Myocyte (in vitro differentiated cells): ENCODE measurements at regions not wholly inside any gene's neighbourhood (a gene's known extent, or its start where the extent isn't known, plus 50 kb on each side); places are given as distances from the start of the nearest gene placed in this dataset.
A peak's percentile ranks its signal among the peaks of the same experiment; 100 is the strongest.

Source experiments
- DNase-seq: peaks from one replicate; pipeline ENCODE4 v3.0.0-alpha.2; 2012; ENCODE audit warnings: low read depth

- DNase-seq = no peak
Observed at GRCh38 chr1:239268007-239268406, 118.4 kb upstream of the CHRM3 start.

DNA sequence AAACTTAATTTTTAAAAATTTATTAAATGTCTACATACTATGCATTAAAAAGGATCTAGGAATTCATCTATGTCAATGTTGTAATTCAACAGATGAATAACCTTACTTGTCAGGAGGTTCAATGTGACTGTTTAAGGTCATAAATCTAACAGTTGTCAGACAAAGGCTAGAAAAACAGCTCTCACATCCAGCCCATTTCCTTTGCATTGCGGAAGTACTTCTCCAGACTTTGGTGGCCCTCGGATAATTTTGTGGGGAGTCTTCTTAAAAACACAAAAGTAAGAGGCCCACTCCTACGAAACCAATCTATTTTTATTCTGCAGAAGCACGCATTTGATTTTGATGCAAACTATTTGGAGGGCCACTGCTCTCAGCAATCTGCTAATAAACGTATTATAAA is 122.6 kb upstream of the CHRM3 start:
- DNase-seq = no peak

- no peak for DNase-seq
Observed at GRCh38 chr1:239262538-239262937, 123.8 kb upstream of the CHRM3 start.

- no peak for DNase-seq
Observed at GRCh38 chr1:239261521-239261920, 124.8 kb upstream of the CHRM3 start.

DNA sequence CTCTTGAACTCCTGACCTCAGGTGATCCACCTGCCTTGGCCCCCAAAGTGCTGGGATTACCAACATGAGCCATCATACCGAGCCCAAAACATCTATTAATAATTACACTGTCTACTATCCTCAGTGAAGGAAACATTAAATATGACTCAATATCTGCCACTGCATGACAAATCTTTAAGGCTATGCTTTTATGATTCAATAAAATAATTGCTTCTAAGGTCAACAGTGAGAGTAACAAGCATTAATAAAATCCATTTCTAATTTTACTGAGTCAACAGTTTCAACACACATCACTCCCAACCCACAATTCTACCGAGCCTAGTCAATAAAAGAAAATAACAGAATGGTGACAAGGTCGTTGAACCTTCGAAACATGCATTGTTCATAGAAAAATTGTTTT is 125.5 kb upstream of the CHRM3 start:
- DNase-seq = no peak

DNA sequence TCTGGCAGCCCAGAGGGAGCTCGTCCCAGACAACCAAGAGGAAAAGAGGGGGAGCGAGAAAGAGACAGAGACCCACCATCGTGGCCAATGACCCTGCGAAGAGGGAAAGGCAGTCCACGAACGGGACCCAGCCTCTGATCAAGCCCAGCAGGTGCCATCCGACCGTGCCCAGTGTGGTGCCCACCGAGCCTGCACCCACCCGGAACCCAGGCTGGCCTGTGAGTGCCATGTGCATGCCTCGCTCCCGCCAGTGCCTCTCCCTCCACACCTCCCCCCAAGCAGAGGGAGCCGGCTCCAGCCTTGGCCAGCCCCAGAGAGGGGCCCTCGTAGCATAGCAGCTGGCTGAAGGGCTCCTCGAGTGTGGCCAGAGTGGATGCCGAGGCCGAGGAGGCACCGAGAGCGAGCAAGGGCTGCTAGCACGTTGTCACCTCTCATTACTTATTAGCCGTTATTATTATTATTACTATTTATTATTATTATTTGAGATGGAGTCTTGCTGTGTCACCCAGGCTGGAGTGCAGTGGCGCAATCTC is 130.7 kb upstream of the CHRM3 start:
- DNase-seq = no peak

DNA sequence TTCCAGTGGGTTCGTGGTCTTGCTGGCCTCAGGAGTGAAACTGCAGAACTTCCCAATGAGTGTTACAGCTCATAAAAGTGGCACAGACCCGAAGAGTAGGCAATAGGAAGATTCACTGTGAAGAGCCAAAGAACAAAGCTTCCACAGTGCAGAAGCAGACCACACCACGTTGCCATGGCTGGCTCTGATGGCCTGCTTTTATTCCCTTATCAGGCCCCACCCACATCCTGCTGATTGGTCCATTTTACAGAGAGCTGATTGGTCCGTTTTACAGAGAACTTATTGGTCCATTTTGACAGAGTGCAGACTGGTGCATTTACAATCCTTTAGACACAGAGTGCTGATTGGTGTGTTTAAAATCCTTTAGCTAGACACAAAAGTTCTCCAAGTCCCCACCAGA is 131.4 kb upstream of the CHRM3 start:
- DNase-seq = no peak

DNA sequence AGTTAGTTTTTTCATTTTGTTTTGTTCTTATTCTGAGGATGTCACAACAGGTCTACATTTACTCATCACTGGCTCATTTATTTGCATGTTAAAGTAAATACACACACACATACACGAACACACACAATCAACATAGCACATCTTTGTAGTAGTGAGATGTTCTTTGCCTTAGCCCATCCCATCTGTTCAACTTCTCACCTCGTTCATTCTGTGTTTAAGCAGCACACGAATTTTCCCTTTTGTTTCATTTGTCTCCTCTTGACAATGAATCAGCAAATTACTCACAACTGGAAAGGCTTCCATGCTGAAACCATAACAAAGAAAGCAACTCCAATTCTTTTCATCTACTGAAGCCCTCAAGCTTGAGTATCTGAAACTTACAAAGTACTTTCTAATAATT is 133.3 kb upstream of the CHRM3 start:
- DNase-seq = peak; percentile 21

DNA sequence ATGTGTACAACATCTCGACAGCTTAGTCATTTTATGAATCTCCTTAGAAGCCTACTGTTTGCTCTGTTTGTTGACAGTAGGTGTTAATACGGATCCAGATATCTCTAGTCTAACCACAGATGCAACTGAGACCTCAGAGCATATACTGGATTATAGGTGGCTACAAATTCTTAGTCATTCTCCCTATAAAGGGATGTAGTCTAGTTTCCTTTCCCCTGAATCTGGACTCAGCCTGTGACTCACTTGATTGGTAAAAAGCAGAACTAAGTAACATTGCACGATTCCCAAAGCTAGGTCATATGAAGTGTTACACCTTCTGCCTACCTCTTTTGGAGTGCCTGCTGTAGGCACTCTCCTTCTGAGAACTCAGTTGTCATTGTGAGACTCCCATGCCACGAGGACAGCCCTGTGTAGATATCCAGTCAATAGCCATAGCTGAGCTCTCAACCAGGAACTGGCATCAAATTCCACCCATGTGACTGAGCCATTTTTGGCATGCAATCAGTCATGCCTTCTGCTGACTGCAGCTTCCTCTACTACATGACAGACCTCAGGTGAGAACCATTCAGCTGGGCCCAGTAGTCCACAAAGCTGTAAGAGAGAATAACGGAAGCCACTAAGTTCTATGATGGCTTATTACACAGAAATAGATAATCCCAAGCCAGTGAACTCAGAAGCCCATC is 135.9 kb upstream of the CHRM3 start:
- DNase-seq = no peak

DNA sequence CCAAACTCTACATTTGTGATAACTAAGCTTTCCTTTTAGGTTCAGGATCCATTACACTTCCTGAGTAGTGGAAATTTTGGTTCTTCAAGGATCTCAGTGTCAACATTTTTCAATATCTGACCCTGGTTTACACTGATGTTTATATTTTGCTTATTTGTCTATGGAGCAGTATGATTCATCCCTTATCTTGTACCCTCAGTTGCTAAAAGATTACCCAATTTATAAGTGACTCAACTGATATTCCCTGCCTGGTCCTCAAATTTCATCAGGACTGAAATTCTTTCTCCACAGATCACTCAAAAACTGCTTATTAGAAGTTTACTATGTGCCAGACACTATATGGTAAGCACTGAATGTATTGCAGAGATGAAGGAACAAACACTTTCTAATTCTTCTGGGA is 139.1 kb upstream of the CHRM3 start:
- no peak for DNase-seq

DNA sequence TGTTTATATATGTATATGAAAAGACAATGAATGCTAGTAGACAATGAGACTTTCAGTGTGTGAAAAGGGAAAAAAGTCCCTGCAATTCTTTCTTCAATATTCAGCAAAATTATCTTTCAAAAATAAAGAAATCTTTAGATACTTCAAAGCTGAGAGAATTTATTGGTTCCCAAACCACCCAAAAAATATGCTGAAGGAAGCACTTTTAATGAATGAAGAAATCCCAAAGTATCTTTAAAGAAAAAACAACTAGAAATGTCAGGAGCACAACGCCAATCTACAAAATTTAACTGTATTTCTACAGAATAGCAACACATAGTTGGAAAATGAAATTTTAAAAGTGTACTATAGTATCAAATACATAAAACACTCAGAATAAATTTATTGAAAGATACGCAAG is 142.3 kb upstream of the CHRM3 start:
- no peak for DNase-seq

GRCh38 chr1:239243006-239243405 is 143.4 kb upstream of the CHRM3 start:
- no peak for DNase-seq

GRCh38 chr1:239242404-239242803 is 144.0 kb upstream of the CHRM3 start:
- no peak for DNase-seq

GRCh38 chr1:239240736-239241135 is 145.6 kb upstream of the CHRM3 start:
- no peak for DNase-seq

GRCh38 chr1:239239529-239239928 is 146.8 kb upstream of the CHRM3 start:
- DNase-seq = no peak

DNA sequence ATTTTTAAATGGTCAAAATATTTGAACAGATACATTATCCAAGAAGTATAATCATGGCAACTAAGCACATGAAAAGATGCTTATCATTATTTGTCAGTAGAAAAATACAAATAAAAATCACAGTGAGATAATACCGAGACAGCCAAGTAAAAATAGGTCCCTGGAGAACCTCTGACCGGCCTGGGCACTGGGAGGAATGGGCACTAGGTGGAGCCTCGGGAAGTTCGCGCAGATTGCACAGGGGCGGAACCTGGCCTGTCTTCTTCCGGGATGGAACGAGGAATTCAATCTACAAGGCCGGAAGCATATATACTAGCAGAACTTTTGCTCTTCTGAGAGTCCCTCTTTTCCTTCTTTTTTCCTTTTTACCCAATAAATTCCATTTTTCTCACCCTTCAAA is 148.5 kb upstream of the CHRM3 start:
- DNase-seq = no peak

- DNase-seq = no peak
Observed at GRCh38 chr1:239233626-239234025, 152.7 kb upstream of the CHRM3 start.

DNA sequence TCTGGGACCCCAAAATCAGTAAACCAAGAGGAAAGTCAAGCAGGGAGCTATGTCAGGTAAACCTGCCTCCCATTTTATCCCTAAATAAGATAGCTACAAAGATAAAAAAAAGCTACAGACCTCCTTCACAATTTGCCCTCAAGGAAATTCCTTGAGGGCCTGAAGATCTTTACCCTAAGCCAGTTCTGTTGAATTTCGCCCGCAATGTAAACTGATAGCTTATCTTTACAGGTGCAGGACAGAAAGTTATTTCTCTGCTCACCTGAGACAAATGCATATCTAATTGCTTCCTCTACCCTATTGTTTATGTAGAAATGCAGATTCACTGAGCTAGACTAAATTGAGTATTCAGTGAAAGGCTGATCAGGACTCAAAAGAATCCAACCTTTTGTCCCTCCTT is 153.4 kb upstream of the CHRM3 start:
- no peak for DNase-seq

GRCh38 chr1:239228451-239228850 is 157.9 kb upstream of the CHRM3 start:
- DNase-seq = no peak

- DNase-seq = no peak
Observed at GRCh38 chr1:239225396-239225795, 161.0 kb upstream of the CHRM3 start.

GRCh38 chr1:239224100-239224499 is 162.3 kb upstream of the CHRM3 start:
- no peak for DNase-seq

- no peak for DNase-seq
Observed at GRCh38 chr1:239222999-239223398, 163.4 kb upstream of the CHRM3 start.

DNA sequence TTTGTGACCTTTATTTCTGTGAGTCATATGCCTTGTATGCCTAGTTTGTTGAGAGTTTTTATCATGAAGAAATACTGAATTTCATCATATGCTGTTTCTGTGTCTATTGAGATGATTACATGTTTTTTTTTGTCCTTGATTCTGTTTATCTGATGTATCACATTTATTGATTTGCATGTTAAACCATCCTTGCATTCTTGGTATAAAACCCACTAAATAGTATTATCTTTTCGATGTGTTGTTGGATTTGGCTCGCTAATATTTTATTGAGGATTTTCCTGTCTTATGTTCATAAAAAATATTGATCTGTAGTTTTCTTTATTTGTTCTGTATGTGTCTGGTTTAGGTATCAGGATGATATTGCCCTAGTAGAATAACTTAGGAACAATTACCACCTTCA is 164.7 kb upstream of the CHRM3 start:
- no peak for DNase-seq

DNA sequence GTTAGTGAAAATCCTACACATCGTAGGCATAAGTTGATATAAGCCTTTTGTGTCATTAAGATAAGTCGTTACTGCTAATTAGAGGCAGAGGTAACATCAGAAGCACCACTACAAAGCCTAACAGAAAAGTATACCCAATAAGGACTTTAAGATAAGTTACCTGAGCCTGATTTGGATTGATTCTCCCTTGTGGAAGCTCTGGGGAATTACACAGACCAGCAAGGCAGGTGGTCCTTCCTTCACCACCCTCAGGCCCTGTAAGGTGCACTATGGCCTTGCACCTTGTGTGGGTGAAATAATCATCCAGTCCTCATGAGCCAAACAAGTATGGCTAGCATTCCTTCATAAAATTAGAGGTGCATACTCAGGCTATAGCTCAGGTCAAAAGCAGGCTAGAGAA is 166.7 kb upstream of the CHRM3 start:
- no peak for DNase-seq
